CD14-positive monocyte (primary cell): ENCODE measurements at regions not wholly inside any gene's neighbourhood (a gene's known extent, or its start where the extent isn't known, plus 50 kb on each side); places are given as distances from the start of the nearest gene placed in this dataset.

ENCODE experiments used
- DNase-seq, 3 donors: peaks; one replicate each; pipeline ENCODE4 v3.0.0-alpha.2; 2011 to 2022
- H2AFZ ChIP-seq: 2 replicates; pipeline ENCODE4 v1.6.0; 2012; ENCODE audit warnings: mild to moderate bottlenecking, low read depth, low read length, inconsistent platforms; ENCODE audit not compliant: insufficient read depth, poor library complexity, severe bottlenecking
- H3K27ac ChIP-seq, 2 donors: 1 replicate in 1 of 2; 2 replicates in 1 of 2; pipeline ENCODE4 v1.5.1; 2012 to 2013; ENCODE audit warnings: low read length in 2 of 2, control low read depth in 1 of 2, inconsistent platforms in 1 of 2, low read depth in 1 of 2, mild to moderate bottlenecking in 1 of 2
- H3K27me3 ChIP-seq, 2 donors: one replicate each; pipeline versions ENCODE4 v1.6.0 to v1.6.1; 2011 to 2013; ENCODE audit warnings: low read length in 2 of 2; ENCODE audit not compliant: control insufficient read depth in 2 of 2, insufficient read depth in 2 of 2
- H3K36me3 ChIP-seq, 2 donors: replicated peaks in 1 of 2; 1 replicate in 1 of 2; 2 replicates in 1 of 2; pipeline versions ENCODE4 v1.5.1 to v1.6.1; 2012 to 2013; ENCODE audit warnings: low read length in 2 of 2, control low read depth in 1 of 2, inconsistent platforms in 1 of 2, mild to moderate bottlenecking in 1 of 2; ENCODE audit not compliant: insufficient read depth in 2 of 2, control insufficient read depth in 1 of 2
- H3K4me1 ChIP-seq, 2 donors: 1 replicate in 1 of 2; 2 replicates in 1 of 2; pipeline versions ENCODE4 v1.5.1 to v1.6.1; 2012 to 2013; ENCODE audit warnings: low read length in 2 of 2, control low read depth in 1 of 2, inconsistent platforms in 1 of 2, mild to moderate bottlenecking in 1 of 2, moderate library complexity in 1 of 2; ENCODE audit not compliant: insufficient read depth in 2 of 2, control insufficient read depth in 1 of 2
- H3K4me2 ChIP-seq: replicated peaks from 2 replicates; pipeline ENCODE3; 2012; ENCODE audit warnings: low read length, moderate library complexity, mild to moderate bottlenecking; ENCODE audit not compliant: poor library complexity, severe bottlenecking; ENCODE audit errors: extremely low read depth
- H3K4me3 ChIP-seq, 3 experiments: fragments of 200-600 bp in 1 of 3; sonication (generic) in 1 of 3; replicated peaks in 1 of 3; 1 replicate in 2 of 3; 2 replicates in 1 of 3; pipeline ENCODE4 v1.5.1; 2011 to 2013; ENCODE audit warnings: low read length in 3 of 3, mild to moderate bottlenecking in 3 of 3, control low read depth in 2 of 3, low read depth in 2 of 3, inconsistent platforms in 1 of 3, moderate library complexity in 1 of 3
- H3K79me2 ChIP-seq: 2 replicates; pipeline ENCODE4 v1.6.0; 2012; ENCODE audit warnings: mild to moderate bottlenecking, control low read depth, inconsistent platforms, low read length, moderate library complexity; ENCODE audit not compliant: insufficient read depth
- H3K9ac ChIP-seq: 2 replicates; pipeline ENCODE4 v1.6.0; 2017; ENCODE audit warnings: low read length, mild to moderate bottlenecking; ENCODE audit not compliant: insufficient read depth, poor library complexity, severe bottlenecking
- H3K9me3 ChIP-seq, 2 donors: replicated peaks in 1 of 2; 1 replicate in 1 of 2; 2 replicates in 1 of 2; pipeline versions ENCODE4 v1.5.1 to v1.6.1; 2012 to 2013; ENCODE audit warnings: low read length in 2 of 2, control low read depth in 1 of 2; ENCODE audit not compliant: control insufficient read depth in 1 of 2, insufficient read depth in 1 of 2
- H4K20me1 ChIP-seq: 2 replicates; pipeline ENCODE4 v1.6.0; 2012; ENCODE audit warnings: mild to moderate bottlenecking, low read length, control low read depth, moderate library complexity; ENCODE audit not compliant: insufficient read depth
- H3K27ac Mint-ChIP-seq, 7 donors: one replicate each; pipeline ENCODE4 v1.8.0; 2020; ENCODE audit warnings: mild to moderate bottlenecking in 7 of 7, mixed read lengths in 7 of 7, moderate library complexity in 6 of 7, inconsistent platforms in 2 of 7
- H3K27me3 Mint-ChIP-seq, 3 donors: one replicate each; pipeline ENCODE4 v1.8.0; 2021 to 2022; ENCODE audit warnings: low read depth in 3 of 3, mild to moderate bottlenecking in 3 of 3, mixed read lengths in 3 of 3, moderate library complexity in 3 of 3, inconsistent platforms in 1 of 3
- H3K36me3 Mint-ChIP-seq, 2 donors: one replicate each; pipeline ENCODE4 v1.8.0; 2020; ENCODE audit warnings: mixed read lengths in 2 of 2, inconsistent platforms in 1 of 2, mild to moderate bottlenecking in 1 of 2
- H3K4me1 Mint-ChIP-seq: one replicate; pipeline ENCODE4 v1.8.0; 2020; ENCODE audit warnings: mild to moderate bottlenecking, mixed read lengths
- H3K4me3 Mint-ChIP-seq, 2 donors: one replicate each; pipeline ENCODE4 v1.8.0; 2020; ENCODE audit warnings: mild to moderate bottlenecking in 2 of 2, mixed read lengths in 2 of 2, moderate library complexity in 1 of 2
- H3K9me3 Mint-ChIP-seq, 7 donors: one replicate each; pipeline ENCODE4 v1.8.0; 2020 to 2022; ENCODE audit warnings: mixed read lengths in 7 of 7, mild to moderate bottlenecking in 6 of 7, moderate library complexity in 6 of 7, inconsistent platforms in 2 of 7
- CTCF ChIP-seq: fragments of 200-600 bp; IDR thresholded peaks from one replicate; pipeline ENCODE4 v1.8.0; 2022; ENCODE audit warnings: antibody characterized with exemption, mild to moderate bottlenecking
- WGBS: methylation state at CpG from one replicate; pipeline ENCODE4 v1.1.5; 2013; ENCODE audit warnings: missing lambda C conversion rate; ENCODE audit not compliant: insufficient coverage; 5-methylcytosine and 5-hydroxymethylcytosine counted together
- intact Hi-C, 2 donors: fragments of 100-400 bp; cut with micrococcal nuclease; formaldehyde crosslinking; loops; one replicate each; pipeline versions ENCODE4 v1.15.0 to v1.15.1; 2023

DNA sequence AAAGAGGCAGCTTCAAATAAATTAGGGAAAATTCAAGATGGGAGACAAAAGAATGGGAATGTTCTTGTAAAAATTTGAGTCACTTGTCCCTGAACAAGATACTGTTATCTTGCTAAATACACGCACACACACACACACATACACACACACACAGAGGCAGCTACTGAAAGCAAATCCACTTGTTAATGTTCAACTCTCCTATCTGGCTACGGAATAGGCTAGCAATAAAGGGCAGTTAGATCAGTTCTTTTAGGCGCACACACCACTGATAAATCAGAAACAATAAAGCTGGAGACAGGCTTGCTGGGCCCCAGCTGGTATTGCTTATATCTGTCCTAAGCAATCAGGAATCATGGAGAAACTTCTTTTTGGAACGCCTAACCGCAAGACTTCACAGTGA lies 461.6 kb downstream of the BCL11A start:
- H3K27me3 Mint-ChIP-seq: peaks cover 0 to 2% (median 2%) of the 10 kb centered on the region in 3 donors
- no peak overlapping the region for H3K4me3 Mint-ChIP-seq
- Histone ChIP-seq H3K36me3 (no peaks in the 10 kb centered on the region), H3K27ac (no peak overlapping the region), H3K27me3 (no peaks in the 10 kb centered on the region), H2AFZ (no peak overlapping the region), H3K4me2 (no peak overlapping the region), H3K4me3 (no peak overlapping the region), H4K20me1 (no peaks in the 10 kb centered on the region), H3K4me1 (peaks cover 16% of the 10 kb centered on the region in 2 donors), H3K9ac (no peak overlapping the region), H3K79me2 (no peaks in the 10 kb centered on the region), H3K9me3 (no peaks in the 10 kb centered on the region)
- intact Hi-C loops: no loop called here
- H3K9me3 Mint-ChIP-seq: peaks cover 0 to 2% (median 0%) of the 10 kb centered on the region in 7 donors
- peaks cover 25% of the 10 kb centered on the region for H3K4me1 Mint-ChIP-seq
- no peaks in the 10 kb centered on the region for H3K36me3 Mint-ChIP-seq
- no peak for DNase-seq
- WGBS: 87% methylated on average over 2 of the region's 5 CpGs
- no peak overlapping the region for H3K27ac Mint-ChIP-seq
- no peak for TF ChIP-seq CTCF

DNA sequence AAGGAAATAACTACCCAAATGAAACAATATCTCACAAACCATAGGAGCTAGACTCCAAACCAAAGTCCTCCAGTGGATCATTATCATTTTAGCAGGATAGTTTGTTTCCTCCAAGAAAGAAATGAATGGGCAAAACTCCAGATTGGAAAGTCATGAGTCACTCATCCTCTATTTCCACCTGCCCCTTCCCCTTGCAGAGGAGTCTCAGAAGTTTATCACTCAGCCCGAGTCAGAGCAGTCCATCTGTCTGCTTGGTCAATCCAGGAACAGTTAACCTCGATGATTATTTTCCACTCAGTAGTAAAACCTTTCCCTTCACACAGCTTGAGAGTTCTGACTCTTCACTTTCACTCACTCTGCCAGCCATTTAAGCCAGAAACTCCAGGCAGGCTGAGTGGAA lies 462.2 kb downstream of the BCL11A start:
- Histone ChIP-seq H3K4me3 (no peak overlapping the region), H3K27me3 (no peaks in the 10 kb centered on the region), H4K20me1 (no peaks in the 10 kb centered on the region), H3K36me3 (no peaks in the 10 kb centered on the region), H3K9ac (no peak overlapping the region), H3K79me2 (no peaks in the 10 kb centered on the region), H2AFZ (no peak overlapping the region), H3K27ac (no peak overlapping the region), H3K4me1 (peaks cover 10% of the 10 kb centered on the region in 2 donors), H3K4me2 (no peak overlapping the region), H3K9me3 (no peaks in the 10 kb centered on the region)
- DNase-seq: no peak
- no peaks in the 10 kb centered on the region for H3K36me3 Mint-ChIP-seq
- H3K27me3 Mint-ChIP-seq: peaks cover 0 to 2% (median 0%) of the 10 kb centered on the region in 3 donors
- WGBS: 17% methylated on average over 2 of the region's 2 CpGs
- H3K27ac Mint-ChIP-seq: no peak overlapping the region
- no peak for TF ChIP-seq CTCF
- no peak overlapping the region for H3K4me3 Mint-ChIP-seq
- H3K9me3 Mint-ChIP-seq: peaks cover 0 to 1% (median 0%) of the 10 kb centered on the region in 7 donors
- intact Hi-C loops: no loop called here
- H3K4me1 Mint-ChIP-seq: peaks cover 19% of the 10 kb centered on the region
